ENCODE measurements at regions not wholly inside any gene's neighbourhood (a gene's known extent, or its start where the extent isn't known, plus 50 kb on each side); places are given as distances from the start of the nearest gene placed in this dataset.
"Not testable (repeated sequence)": the region's sequence is repeated elsewhere in the genome, so short reads cannot be mapped to it uniquely, and the experiment has no call there.

DNA sequence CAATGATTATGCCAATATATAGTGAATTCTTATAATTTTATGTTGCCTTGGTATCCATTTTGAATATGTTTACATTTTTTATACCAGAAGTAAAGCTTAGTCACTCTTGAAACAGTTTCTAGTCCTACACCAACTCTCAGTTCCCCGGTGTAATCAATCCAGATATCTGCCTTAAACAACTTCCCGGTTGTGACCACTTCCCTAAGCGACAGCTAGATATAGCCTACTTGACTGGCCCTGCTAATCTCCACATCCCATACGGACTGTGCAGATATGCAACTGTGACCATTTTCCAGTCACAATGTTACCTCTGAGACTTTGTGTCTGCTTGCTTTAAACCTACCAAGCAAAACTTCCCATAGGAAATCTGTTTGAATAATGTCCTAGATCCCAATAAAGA, 1551.5 kb upstream of the SEL1L start:
- H3K27ac ChIP-seq (ENCODE audit: low read depth in 1 of 2, low read length in 2 of 2), result no peak overlapping the region
- no peaks in the 10 kb centered on the region for H3K9me3 ChIP-seq (replicated peaks in 1 of 2; ENCODE audit: control insufficient read depth in 1 of 2, insufficient read depth in 1 of 2, low read length in 2 of 2)
- no peaks in the 10 kb centered on the region for H3K36me3 ChIP-seq (replicated peaks in 1 of 2; ENCODE audit: control insufficient read depth in 1 of 2, insufficient read depth in 2 of 2, low read length in 2 of 2)
- H3K36me3 Mint-ChIP-seq, result no peaks in the 10 kb centered on the region
- no peaks in the 10 kb centered on the region for H3K4me1 ChIP-seq (ENCODE audit: control insufficient read depth in 1 of 2, insufficient read depth in 2 of 2, low read length in 2 of 2)
- H3K27me3 ChIP-seq (ENCODE audit: control insufficient read depth in 2 of 2, insufficient read depth in 2 of 2, low read length in 2 of 2), result no peaks in the 10 kb centered on the region
- no peak overlapping the region for H2AFZ ChIP-seq (ENCODE audit: insufficient read depth, low read depth, low read length, poor library complexity, severe bottlenecking)
- H3K9ac ChIP-seq (ENCODE audit: insufficient read depth, low read length, poor library complexity, severe bottlenecking), result no peak overlapping the region
- no peaks in the 10 kb centered on the region for H3K79me2 ChIP-seq (ENCODE audit: insufficient read depth, low read length)
- H3K27me3 Mint-ChIP-seq (ENCODE audit: low read depth in 3 of 3), result peaks cover 0 to 2% (median 0%) of the 10 kb centered on the region in 3 donors
- H3K9me3 Mint-ChIP-seq, result peaks cover 0 to 4% (median 1%) of the 10 kb centered on the region in 7 donors
- H3K4me2 ChIP-seq (replicated peaks; ENCODE audit: extremely low read depth, low read length, poor library complexity, severe bottlenecking), result no peak overlapping the region
- H3K4me3 ChIP-seq (replicated peaks in 1 of 3; ENCODE audit: low read depth in 2 of 3, low read length in 3 of 3), result no peak overlapping the region
- no peak overlapping the region for H3K27ac Mint-ChIP-seq
- 4% methylated on average over 4 of the region's 4 CpGs for WGBS (ENCODE audit: insufficient coverage)
- H4K20me1 ChIP-seq (ENCODE audit: insufficient read depth, low read length), result no peaks in the 10 kb centered on the region
- no peak for DNase-seq
- intact Hi-C loops (cut with micrococcal nuclease), result no loop called here
- no peak overlapping the region for H3K4me3 Mint-ChIP-seq
- TF ChIP-seq, protein P1, sequence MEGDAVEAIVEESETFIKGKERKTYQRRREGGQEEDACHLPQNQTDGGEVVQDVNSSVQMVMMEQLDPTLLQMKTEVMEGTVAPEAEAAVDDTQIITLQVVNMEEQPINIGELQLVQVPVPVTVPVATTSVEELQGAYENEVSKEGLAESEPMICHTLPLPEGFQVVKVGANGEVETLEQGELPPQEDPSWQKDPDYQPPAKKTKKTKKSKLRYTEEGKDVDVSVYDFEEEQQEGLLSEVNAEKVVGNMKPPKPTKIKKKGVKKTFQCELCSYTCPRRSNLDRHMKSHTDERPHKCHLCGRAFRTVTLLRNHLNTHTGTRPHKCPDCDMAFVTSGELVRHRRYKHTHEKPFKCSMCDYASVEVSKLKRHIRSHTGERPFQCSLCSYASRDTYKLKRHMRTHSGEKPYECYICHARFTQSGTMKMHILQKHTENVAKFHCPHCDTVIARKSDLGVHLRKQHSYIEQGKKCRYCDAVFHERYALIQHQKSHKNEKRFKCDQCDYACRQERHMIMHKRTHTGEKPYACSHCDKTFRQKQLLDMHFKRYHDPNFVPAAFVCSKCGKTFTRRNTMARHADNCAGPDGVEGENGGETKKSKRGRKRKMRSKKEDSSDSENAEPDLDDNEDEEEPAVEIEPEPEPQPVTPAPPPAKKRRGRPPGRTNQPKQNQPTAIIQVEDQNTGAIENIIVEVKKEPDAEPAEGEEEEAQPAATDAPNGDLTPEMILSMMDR (IDR thresholded peaks at IDR 0.05), result no peak
- H3K4me1 Mint-ChIP-seq, result no peaks in the 10 kb centered on the region

GRCh38 chr14:83085725-83086124, 1552.1 kb upstream of the SEL1L start:
- no peaks in the 10 kb centered on the region for H4K20me1 ChIP-seq (ENCODE audit: insufficient read depth, low read length)
- WGBS (ENCODE audit: insufficient coverage), result 43% methylated on average over 1 of the region's 1 CpG
- Mint-ChIP-seq H3K36me3 (no peaks in the 10 kb centered on the region), H3K4me1 (no peaks in the 10 kb centered on the region), H3K27me3 (ENCODE audit: low read depth in 3 of 3) (peaks cover 0 to 2% (median 0%) of the 10 kb centered on the region in 3 donors), H3K9me3 (peaks cover 0 to 4% (median 1%) of the 10 kb centered on the region in 7 donors), H3K4me3 (no peak overlapping the region), H3K27ac (no peak overlapping the region)
- TF ChIP-seq, protein P1 (IDR thresholded peaks at IDR 0.05), result no peak
- no peak overlapping the region for H3K4me2 ChIP-seq (replicated peaks; ENCODE audit: extremely low read depth, low read length, poor library complexity, severe bottlenecking)
- H3K27me3 ChIP-seq (ENCODE audit: control insufficient read depth in 2 of 2, insufficient read depth in 2 of 2, low read length in 2 of 2), result no peaks in the 10 kb centered on the region
- H3K4me1 ChIP-seq (ENCODE audit: control insufficient read depth in 1 of 2, insufficient read depth in 2 of 2, low read length in 2 of 2), result no peaks in the 10 kb centered on the region
- no peak overlapping the region for H3K4me3 ChIP-seq (replicated peaks in 1 of 3; ENCODE audit: low read depth in 2 of 3, low read length in 3 of 3)
- H3K9ac ChIP-seq (ENCODE audit: insufficient read depth, low read length, poor library complexity, severe bottlenecking), result no peak overlapping the region
- intact Hi-C loops (cut with micrococcal nuclease), result no loop called here
- no peak overlapping the region for H2AFZ ChIP-seq (ENCODE audit: insufficient read depth, low read depth, low read length, poor library complexity, severe bottlenecking)
- DNase-seq, result no peak
- H3K36me3 ChIP-seq (replicated peaks in 1 of 2; ENCODE audit: control insufficient read depth in 1 of 2, insufficient read depth in 2 of 2, low read length in 2 of 2), result no peaks in the 10 kb centered on the region
- no peak overlapping the region for H3K27ac ChIP-seq (ENCODE audit: low read depth in 1 of 2, low read length in 2 of 2)
- H3K9me3 ChIP-seq (replicated peaks in 1 of 2; ENCODE audit: control insufficient read depth in 1 of 2, insufficient read depth in 1 of 2, low read length in 2 of 2), result no peaks in the 10 kb centered on the region
- H3K79me2 ChIP-seq (ENCODE audit: insufficient read depth, low read length), result no peaks in the 10 kb centered on the region

- H3K27ac ChIP-seq (ENCODE audit: low read depth in 1 of 2, low read length in 2 of 2); H2AFZ ChIP-seq (ENCODE audit: insufficient read depth, low read depth, low read length, poor library complexity, severe bottlenecking); H3K36me3 Mint-ChIP-seq; H3K4me2 ChIP-seq (replicated peaks; ENCODE audit: extremely low read depth, low read length, poor library complexity, severe bottlenecking); H3K27ac Mint-ChIP-seq; DNase-seq; H3K27me3 Mint-ChIP-seq (ENCODE audit: low read depth in 3 of 3); intact Hi-C loops (cut with micrococcal nuclease); H3K4me1 ChIP-seq (ENCODE audit: control insufficient read depth in 1 of 2, insufficient read depth in 2 of 2, low read length in 2 of 2); H3K27me3 ChIP-seq (ENCODE audit: control insufficient read depth in 2 of 2, insufficient read depth in 2 of 2, low read length in 2 of 2); H3K4me1 Mint-ChIP-seq; H3K9ac ChIP-seq (ENCODE audit: insufficient read depth, low read length, poor library complexity, severe bottlenecking); H4K20me1 ChIP-seq (ENCODE audit: insufficient read depth, low read length); H3K79me2 ChIP-seq (ENCODE audit: insufficient read depth, low read length); H3K4me3 Mint-ChIP-seq; H3K4me3 ChIP-seq (replicated peaks in 1 of 3; ENCODE audit: low read depth in 2 of 3, low read length in 3 of 3); H3K9me3 ChIP-seq (replicated peaks in 1 of 2; ENCODE audit: control insufficient read depth in 1 of 2, insufficient read depth in 1 of 2, low read length in 2 of 2); H3K36me3 ChIP-seq (replicated peaks in 1 of 2; ENCODE audit: control insufficient read depth in 1 of 2, insufficient read depth in 2 of 2, low read length in 2 of 2): not testable (repeated sequence)
- peaks cover 3 to 15% (median 8%) of the 10 kb centered on the region in 7 donors for H3K9me3 Mint-ChIP-seq
- WGBS (ENCODE audit: insufficient coverage), result 88% methylated on average over 16 of the region's 47 CpGs
Observed at GRCh38 chr14:83091991-83092956, 1558.6 kb upstream of the SEL1L start.

Data from CD14-positive monocyte (primary cell).